H9 (cell line): ENCODE measurements at regions not wholly inside any gene's neighbourhood (a gene's known extent, or its start where the extent isn't known, plus 50 kb on each side); places are given as distances from the start of the nearest gene placed in this dataset.

Experiments
- DNase-seq: peaks from one replicate; pipeline ENCODE4 v3.0.0-alpha.2; 2017
- H2AFZ ChIP-seq: one replicate; pipeline ENCODE4 v1.6.1; 2013; ENCODE audit warnings: mild to moderate bottlenecking, low read length, control low read depth, moderate library complexity
- H2AK5ac ChIP-seq: 2 replicates; pipeline ENCODE4 v1.6.1; 2013; ENCODE audit warnings: low read length, control low read depth, mixed read lengths; ENCODE audit not compliant: insufficient read length
- H2BK120ac ChIP-seq: one replicate; pipeline ENCODE4 v1.6.1; 2013; ENCODE audit warnings: low read depth, mild to moderate bottlenecking, low read length, control low read depth, inconsistent platforms; ENCODE audit not compliant: poor library complexity, severe bottlenecking
- H2BK12ac ChIP-seq: 2 replicates; pipeline ENCODE4 v1.6.1; 2013; ENCODE audit warnings: low read length, control low read depth, mixed read lengths, low read depth; ENCODE audit not compliant: insufficient read length
- H2BK15ac ChIP-seq: 2 replicates; pipeline ENCODE4 v1.6.1; 2013; ENCODE audit warnings: low read depth, low read length, control low read depth
- H2BK20ac ChIP-seq: one replicate; pipeline ENCODE4 v1.6.1; 2013; ENCODE audit warnings: low read depth, mild to moderate bottlenecking, low read length, control low read depth, inconsistent platforms; ENCODE audit not compliant: poor library complexity, severe bottlenecking
- H2BK5ac ChIP-seq: 2 replicates; pipeline ENCODE4 v1.6.1; 2013; ENCODE audit warnings: low read length, control low read depth, mixed read lengths; ENCODE audit not compliant: insufficient read length
- H3K14ac ChIP-seq: 2 replicates; pipeline ENCODE4 v1.6.1; 2013; ENCODE audit warnings: low read length, control low read depth; ENCODE audit not compliant: insufficient read depth
- H3K18ac ChIP-seq: 2 replicates; pipeline ENCODE4 v1.6.1; 2013; ENCODE audit warnings: low read depth, mild to moderate bottlenecking, mixed read lengths, low read length, control low read depth; ENCODE audit not compliant: insufficient read length
- H3K23ac ChIP-seq: 2 replicates; pipeline ENCODE4 v1.6.1; 2013; ENCODE audit warnings: low read length, control low read depth, mixed read lengths, low read depth; ENCODE audit not compliant: insufficient read length
- H3K23me2 ChIP-seq: 2 replicates; pipeline ENCODE4 v1.6.1; 2013; ENCODE audit warnings: low read depth, mild to moderate bottlenecking, mixed read lengths, low read length, control low read depth; ENCODE audit not compliant: insufficient read length, poor library complexity, severe bottlenecking
- H3K27ac ChIP-seq: 2 replicates; pipeline ENCODE4 v1.5.1; 2013; ENCODE audit warnings: low read length, control low read depth, mixed read lengths, low read depth; ENCODE audit not compliant: insufficient read length
- H3K27me3 ChIP-seq: 2 replicates; pipeline ENCODE4 v1.6.1; 2013; ENCODE audit warnings: low read length, control low read depth, inconsistent platforms; ENCODE audit not compliant: insufficient read depth
- H3K4ac ChIP-seq: 2 replicates; pipeline ENCODE4 v1.6.1; 2013; ENCODE audit warnings: low read depth, mild to moderate bottlenecking, control low read depth, inconsistent platforms, low read length, moderate library complexity
- H3K4me1 ChIP-seq: 2 replicates; pipeline ENCODE4 v1.6.1; 2013; ENCODE audit warnings: low read length, control low read depth, inconsistent platforms; ENCODE audit not compliant: insufficient read depth
- H3K4me2 ChIP-seq: 2 replicates; pipeline ENCODE4 v1.6.1; 2013; ENCODE audit warnings: low read length, control low read depth, mixed read lengths; ENCODE audit not compliant: insufficient read length, insufficient read depth
- H3K56ac ChIP-seq: 2 replicates; pipeline ENCODE4 v1.6.1; 2013; ENCODE audit warnings: low read depth, mild to moderate bottlenecking, mixed read lengths, low read length, control low read depth; ENCODE audit not compliant: insufficient read length
- H3K79me1 ChIP-seq: 2 replicates; pipeline ENCODE4 v1.6.1; 2013; ENCODE audit warnings: low read depth, mild to moderate bottlenecking, moderate library complexity, low read length, control low read depth, inconsistent platforms; ENCODE audit not compliant: insufficient read depth, poor library complexity, severe bottlenecking
- H3K79me2 ChIP-seq: 2 replicates; pipeline ENCODE4 v1.6.1; 2013; ENCODE audit warnings: low read length, control low read depth, inconsistent platforms; ENCODE audit not compliant: insufficient read depth
- H3K9ac ChIP-seq: 2 replicates; pipeline ENCODE4 v1.6.1; 2013; ENCODE audit warnings: low read length, control low read depth, mixed read lengths; ENCODE audit not compliant: insufficient read length; ENCODE audit errors: extremely low read depth
- H3K9me3 ChIP-seq: one replicate; pipeline ENCODE4 v1.6.1; 2013; ENCODE audit warnings: low read depth, low read length, inconsistent platforms; ENCODE audit not compliant: control insufficient read depth
- H3T11ph ChIP-seq: one replicate; pipeline ENCODE4 v1.6.1; 2013; ENCODE audit warnings: mild to moderate bottlenecking, low read length, control low read depth, inconsistent platforms
- H4K20me1 ChIP-seq: one replicate; pipeline ENCODE4 v1.6.1; 2013; ENCODE audit not compliant: control insufficient read depth, insufficient read length, insufficient read depth
- H4K5ac ChIP-seq: 2 replicates; pipeline ENCODE4 v1.6.1; 2013; ENCODE audit warnings: low read depth, mild to moderate bottlenecking, mixed read lengths, low read length, control low read depth; ENCODE audit not compliant: insufficient read length
- H4K8ac ChIP-seq: replicated peaks from 2 replicates; pipeline ENCODE4 v1.6.1; 2013; ENCODE audit warnings: low read length, control low read depth, mixed read lengths, low read depth; ENCODE audit not compliant: insufficient read length
- H4K91ac ChIP-seq: 2 replicates; pipeline ENCODE4 v1.6.1; 2013; ENCODE audit warnings: low read depth, mild to moderate bottlenecking, moderate library complexity, mixed read lengths, low read length, control low read depth; ENCODE audit not compliant: insufficient read length
- H3K27ac Mint-ChIP-seq, 3 experiments: 2 replicates in 2 of 3; 3 replicates in 1 of 3; pipeline ENCODE4 v1.8.0; 2020 to 2021; ENCODE audit warnings: mixed read lengths in 3 of 3, mild to moderate bottlenecking in 1 of 3, moderate library complexity in 1 of 3
- H3K27me3 Mint-ChIP-seq: 2 replicates; pipeline ENCODE4 v1.8.0; 2021; ENCODE audit warnings: low read depth, mild to moderate bottlenecking, moderate library complexity, mixed read lengths
- H3K36me3 Mint-ChIP-seq, 3 experiments: 2 replicates in 2 of 3; 3 replicates in 1 of 3; pipeline ENCODE4 v1.8.0; 2020 to 2021; ENCODE audit warnings: low read depth in 3 of 3, mixed read lengths in 3 of 3; ENCODE audit not compliant: insufficient read depth in 1 of 3
- H3K4me1 Mint-ChIP-seq, 2 experiments: 2 replicates each; pipeline ENCODE4 v1.8.0; 2020; ENCODE audit warnings: mixed read lengths in 2 of 2
- H3K4me3 Mint-ChIP-seq, 2 experiments: 2 replicates in 1 of 2; 3 replicates in 1 of 2; pipeline ENCODE4 v1.8.0; 2020 to 2021; ENCODE audit warnings: mild to moderate bottlenecking in 2 of 2, mixed read lengths in 2 of 2, moderate library complexity in 1 of 2
- H3K9me3 Mint-ChIP-seq, 2 experiments: 2 replicates in 1 of 2; 3 replicates in 1 of 2; pipeline ENCODE4 v1.8.0; 2020; ENCODE audit warnings: mild to moderate bottlenecking in 2 of 2, mixed read lengths in 2 of 2, moderate library complexity in 1 of 2
- CTCF ChIP-seq: fragments of 200-600 bp; sonication (generic); conservative IDR thresholded peaks from 3 replicates; pipeline ENCODE4 v1.8.0; 2021; ENCODE audit warnings: antibody characterized with exemption, mild to moderate bottlenecking
- WGBS: extraction: QIAGEN DNeasy Blood & Tissue Kit; methylation state at CpG from one replicate; pipeline ENCODE4 v1.1.7; 2013; ENCODE audit warnings: missing lambda C conversion rate, low lambda C conversion rate, mixed read lengths; ENCODE audit not compliant: insufficient read length; ENCODE audit errors: extremely low coverage; 5-methylcytosine and 5-hydroxymethylcytosine counted together

GRCh38 chr5:144598451-144599068 lies 427.9 kb downstream of the KCTD16 start:
- no peaks in the 10 kb centered on the region; the same call in none of the 2 replicates for H3K27me3 Mint-ChIP-seq
- TF ChIP-seq CTCF, result no peak

More at GRCh38 chr5:144598451-144599068, 427.9 kb downstream of the KCTD16 start:
- H3K9me3 Mint-ChIP-seq, result peaks cover 0 to 6% of the 10 kb centered on the region in 2 experiments; a peak in 2 of 5 replicates
- H3K4ac ChIP-seq, result no peak overlapping the region
- H4K20me1 ChIP-seq, result no peaks in the 10 kb centered on the region
- no peaks in the 10 kb centered on the region for H3K27me3 ChIP-seq
- H4K5ac ChIP-seq, result no peak overlapping the region
- H3K79me2 ChIP-seq, result no peaks in the 10 kb centered on the region
- no peak overlapping the region for H3K18ac ChIP-seq
- no peak overlapping the region for H3K4me2 ChIP-seq
- peaks cover 0 to 3% (median 0%) of the 10 kb centered on the region in 3 experiments; a peak in 2 of 7 replicates for H3K36me3 Mint-ChIP-seq
- peak overlapping the region in 1 of 3 experiments; percentile 55; a peak in 1 of 7 replicates for H3K27ac Mint-ChIP-seq
- H2AFZ ChIP-seq, result no peak overlapping the region
- no peaks in the 10 kb centered on the region for H3K23me2 ChIP-seq
- no peak overlapping the region for H3T11ph ChIP-seq
- no peaks in the 10 kb centered on the region for H3K9me3 ChIP-seq
- no peak overlapping the region for H3K14ac ChIP-seq
- peak; percentile 39 for DNase-seq
- H4K91ac ChIP-seq, result no peak overlapping the region
- no peak overlapping the region for H2AK5ac ChIP-seq
- H2BK15ac ChIP-seq, result no peak overlapping the region
- H3K27ac ChIP-seq, result no peak overlapping the region
- H4K8ac ChIP-seq, result no peak overlapping the region
- no CpG with 5 or more reads among the region's 30 CpGs for WGBS
- no peak overlapping the region for H3K4me3 Mint-ChIP-seq
- no peak overlapping the region for H3K23ac ChIP-seq
- H3K9ac ChIP-seq, result no peak overlapping the region
- no peak overlapping the region for H2BK12ac ChIP-seq
- H3K79me1 ChIP-seq, result no peaks in the 10 kb centered on the region
- H2BK120ac ChIP-seq, result no peak overlapping the region
- peaks cover 12 to 15% of the 10 kb centered on the region in 2 experiments for H3K4me1 Mint-ChIP-seq
- no peak overlapping the region for H2BK5ac ChIP-seq
- H2BK20ac ChIP-seq, result no peak overlapping the region
- H3K56ac ChIP-seq, result no peak overlapping the region
- no peaks in the 10 kb centered on the region for H3K4me1 ChIP-seq
